DOHH2 (cell line): ENCODE measurements at regions not wholly inside any gene's neighbourhood (a gene's known extent, or its start where the extent isn't known, plus 50 kb on each side); places are given as distances from the start of the nearest gene placed in this dataset.

Experiments used
- CTCF ChIP-seq: fragments of 200-600 bp; sonication (generic); IDR thresholded peaks from one replicate; pipeline ENCODE4 v1.5.1; 2014; ENCODE audit warnings: antibody characterized with exemption, mild to moderate bottlenecking, low read depth, low read length; ENCODE audit not compliant: poor library complexity, severe bottlenecking
- EZH2phosphoT487 ChIP-seq: fragments of 200-600 bp; sonication (generic); IDR thresholded peaks from 2 replicates; pipeline ENCODE4 v1.6.1; 2017; ENCODE audit warnings: borderline replicate concordance, mild to moderate bottlenecking, antibody characterized with exemption, low read length, moderate library complexity, mixed read lengths

GRCh38 chr10:107450056-107450455 is 285.6 kb upstream of the SORCS1 start:
- no peak for TF ChIP-seq CTCF
- no peak for TF ChIP-seq EZH2phosphoT487
